Esophagus squamous epithelium (tissue), 5 donors: ENCODE measurements at regions not wholly inside any gene's neighbourhood (a gene's known extent, or its start where the extent isn't known, plus 50 kb on each side); places are given as distances from the start of the nearest gene placed in this dataset.
A peak's percentile ranks its signal among the peaks of the same experiment; 100 is the strongest.
"Not testable (repeated sequence)": the region's sequence is repeated elsewhere in the genome, so short reads cannot be mapped to it uniquely, and the experiment has no call there.

Experiments used
- DNase-seq: peaks from one replicate; lab custom pipeline; 2025; lab: John Stamatoyannopoulos, UW
- H3K27ac ChIP-seq, 4 donors: fragments of 200-600 bp; sonication (generic); one replicate each; pipeline ENCODE4 v1.5.1; 2016 to 2019; ENCODE audit warnings: mild to moderate bottlenecking in 1 of 4
- H3K27me3 ChIP-seq, 4 donors: fragments of 200-600 bp; sonication (generic); 1 replicate in 3 of 4; 2 replicates in 1 of 4; pipeline versions ENCODE4 v1.5.1 to v1.6.0; 2017 to 2021; ENCODE audit warnings: antibody characterized with exemption in 1 of 4
- H3K36me3 ChIP-seq, 3 donors: fragments of 200-600 bp; sonication (generic); one replicate each; pipeline ENCODE4 v1.5.1; 2016 to 2019
- H3K4me1 ChIP-seq, 3 donors: fragments of 200-600 bp; sonication (generic); one replicate each; pipeline ENCODE4 v1.5.1; 2017 to 2019
- H3K4me3 ChIP-seq, 4 donors: fragments of 200-600 bp; sonication (generic); 1 replicate in 3 of 4; 2 replicates in 1 of 4; pipeline ENCODE4 v1.5.1; 2016 to 2019; ENCODE audit warnings: mild to moderate bottlenecking in 2 of 4, moderate library complexity in 1 of 4
- H3K9me3 ChIP-seq, 3 donors: fragments of 200-600 bp; sonication (generic); one replicate each; pipeline ENCODE4 v1.5.1; 2016 to 2019
- POLR2A ChIP-seq, 4 donors: fragments of 450-650 bp; IDR thresholded peaks; one replicate each; pipeline ENCODE4 v1.6.1; 2017; ENCODE audit warnings: antibody characterized with exemption in 4 of 4, mild to moderate bottlenecking in 4 of 4, moderate library complexity in 3 of 4
- WGBS, 2 donors: methylation state at CpG; one replicate each; pipeline ENCODE4 v1.1.5; 2018; 5-methylcytosine and 5-hydroxymethylcytosine counted together
- intact Hi-C: fragments of 100-400 bp; cut with DNase I; formaldehyde crosslinking; loops from one replicate; pipeline ENCODE4 v1.15.0; 2022
- TF ChIP-seq, protein P1 (sequence below), 6 experiments: fragments of 450-650 bp in 4 of 6; fragments of 200-600 bp in 2 of 6; sonication (generic) in 2 of 6; IDR thresholded peaks; one replicate each; pipeline ENCODE4 v1.5.1; 2016 to 2019; ENCODE audit warnings: antibody characterized with exemption in 6 of 6, mild to moderate bottlenecking in 4 of 6, moderate library complexity in 4 of 6
- donor health status: DM: yes; HTN: yes; CAD: no.

DNA sequence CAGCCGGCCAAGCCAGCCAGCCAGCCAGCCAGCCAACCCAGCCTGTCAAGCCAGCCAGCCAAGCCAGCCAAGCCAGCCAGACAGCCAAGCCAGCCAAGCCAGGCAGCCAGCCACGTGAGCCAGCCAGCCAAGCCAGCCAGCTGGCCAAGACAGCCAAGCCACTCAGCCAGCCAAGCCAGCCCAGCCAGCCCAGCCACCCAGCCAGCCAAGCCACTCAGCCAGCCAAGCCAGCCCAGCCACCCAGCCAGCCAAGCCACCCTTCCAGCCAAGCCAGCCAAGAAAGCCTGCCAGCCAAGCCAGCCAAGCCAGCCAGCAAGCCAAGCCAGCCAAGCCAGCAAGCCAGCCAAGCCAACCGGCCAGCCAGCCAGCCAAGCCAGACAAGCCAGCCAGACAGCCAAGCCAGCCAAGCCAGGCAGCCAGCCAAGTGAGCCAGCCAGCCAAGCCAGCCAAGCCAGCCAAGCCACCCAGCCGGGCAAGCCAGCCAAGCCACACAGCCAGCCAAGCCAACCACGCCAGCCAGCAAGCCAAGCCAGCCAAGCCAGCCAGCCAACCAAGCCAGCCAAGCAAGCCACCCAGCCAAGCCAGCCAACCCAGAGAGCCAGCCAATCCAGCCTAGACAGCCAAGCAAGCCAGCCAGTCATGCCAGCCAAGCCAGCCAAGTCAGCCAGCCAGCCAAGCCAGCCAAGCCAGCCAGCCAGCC is 199.5 kb downstream of the GOLGA6L6 start:
- Histone ChIP-seq H3K9me3 (peaks cover 8 to 65% (median 47%) of the 10 kb centered on the region in 3 donors), H3K36me3 (no peaks in the 10 kb centered on the region), H3K4me3 (no peak overlapping the region), H3K4me1 (no peaks in the 10 kb centered on the region), H3K27me3 (no peaks in the 10 kb centered on the region), H3K27ac (no peak overlapping the region)
- peak in 1 of 4 donors; percentile 22 for TF ChIP-seq POLR2A (IDR thresholded peaks at IDR 0.05)
- TF ChIP-seq, protein P1, sequence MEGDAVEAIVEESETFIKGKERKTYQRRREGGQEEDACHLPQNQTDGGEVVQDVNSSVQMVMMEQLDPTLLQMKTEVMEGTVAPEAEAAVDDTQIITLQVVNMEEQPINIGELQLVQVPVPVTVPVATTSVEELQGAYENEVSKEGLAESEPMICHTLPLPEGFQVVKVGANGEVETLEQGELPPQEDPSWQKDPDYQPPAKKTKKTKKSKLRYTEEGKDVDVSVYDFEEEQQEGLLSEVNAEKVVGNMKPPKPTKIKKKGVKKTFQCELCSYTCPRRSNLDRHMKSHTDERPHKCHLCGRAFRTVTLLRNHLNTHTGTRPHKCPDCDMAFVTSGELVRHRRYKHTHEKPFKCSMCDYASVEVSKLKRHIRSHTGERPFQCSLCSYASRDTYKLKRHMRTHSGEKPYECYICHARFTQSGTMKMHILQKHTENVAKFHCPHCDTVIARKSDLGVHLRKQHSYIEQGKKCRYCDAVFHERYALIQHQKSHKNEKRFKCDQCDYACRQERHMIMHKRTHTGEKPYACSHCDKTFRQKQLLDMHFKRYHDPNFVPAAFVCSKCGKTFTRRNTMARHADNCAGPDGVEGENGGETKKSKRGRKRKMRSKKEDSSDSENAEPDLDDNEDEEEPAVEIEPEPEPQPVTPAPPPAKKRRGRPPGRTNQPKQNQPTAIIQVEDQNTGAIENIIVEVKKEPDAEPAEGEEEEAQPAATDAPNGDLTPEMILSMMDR (IDR thresholded peaks at IDR 0.05), result no peak
- no peak for DNase-seq
- WGBS, 2 donors, result 38 to 48% methylated on average over 2 to 3 of the region's 5 CpGs
- intact Hi-C loops, result no loop called here

DNA sequence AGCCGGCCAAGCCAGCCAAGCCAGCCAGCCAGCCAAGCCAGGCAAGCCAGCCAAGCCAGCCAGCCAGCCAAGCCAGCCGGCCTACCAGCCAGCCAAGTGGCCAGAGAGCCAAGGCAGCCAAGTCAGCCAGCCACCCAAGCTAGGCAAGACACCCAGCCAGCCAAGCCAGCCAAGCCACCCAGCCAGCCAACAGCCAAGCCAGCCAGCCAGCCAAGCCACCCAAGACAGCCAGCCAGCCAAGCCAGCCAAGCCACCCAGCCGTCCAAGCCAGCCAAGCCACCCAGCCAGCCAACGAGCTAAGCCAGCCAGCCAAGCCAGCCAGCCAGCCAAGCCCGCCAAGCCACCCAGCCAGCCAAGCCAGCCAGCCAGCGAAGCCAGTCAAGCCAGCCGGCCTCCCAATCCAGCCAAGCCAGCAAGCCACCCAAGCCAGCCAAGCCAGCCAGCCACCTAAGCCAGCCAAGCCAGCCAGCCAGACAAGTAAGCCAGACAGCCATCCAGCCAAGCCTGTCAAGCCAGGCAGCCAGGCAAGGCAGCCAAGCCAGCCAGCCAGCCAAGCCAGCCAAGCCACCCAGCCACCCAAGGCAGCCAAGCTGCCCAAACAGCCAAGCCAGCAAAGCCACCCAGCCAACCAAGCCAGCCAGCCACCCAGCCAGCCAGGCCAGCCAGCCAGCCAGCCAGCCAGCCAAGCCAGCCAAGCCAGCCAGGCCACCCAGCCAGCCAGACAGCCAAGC is 200.5 kb downstream of the GOLGA6L6 start:
- Histone ChIP-seq H3K27me3 (no peaks in the 10 kb centered on the region), H3K4me1 (no peaks in the 10 kb centered on the region), H3K36me3 (no peaks in the 10 kb centered on the region), H3K9me3 (peaks cover 8 to 56% (median 41%) of the 10 kb centered on the region in 3 donors), H3K4me3 (no peak overlapping the region), H3K27ac (no peak overlapping the region)
- 59 to 64% methylated on average over 6 of the region's 7 CpGs for WGBS, 2 donors
- intact Hi-C loops, result no loop called here
- DNase-seq, result no peak
- no peak for TF ChIP-seq POLR2A (IDR thresholded peaks at IDR 0.05)
- TF ChIP-seq, protein P1 (IDR thresholded peaks at IDR 0.05), result no peak

DNA sequence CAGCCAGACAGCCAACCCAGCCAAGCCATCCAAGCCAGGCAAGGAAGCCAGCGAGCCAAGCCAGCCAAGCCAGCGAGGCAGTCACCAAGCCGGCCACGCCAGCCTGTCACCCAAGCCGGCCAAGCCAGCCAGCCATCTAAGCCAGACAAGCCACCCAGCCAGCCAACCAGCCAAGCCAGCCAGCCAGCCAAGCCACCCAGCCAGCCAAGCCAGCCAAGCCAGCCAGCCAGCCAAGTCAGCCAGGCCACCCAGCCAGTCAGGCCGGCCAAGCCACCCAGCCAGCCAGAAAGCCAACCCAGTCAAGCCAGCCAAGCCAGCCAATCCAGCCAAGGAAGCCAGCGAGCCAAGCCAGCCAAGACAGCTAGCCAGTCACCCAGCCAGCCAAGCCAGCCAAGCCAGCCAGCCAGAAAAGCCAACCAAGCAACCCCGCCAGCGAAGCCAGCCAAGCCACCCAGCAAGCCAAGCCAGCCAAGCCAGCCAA is 201.2 kb downstream of the GOLGA6L6 start:
- Histone ChIP-seq H3K27ac (no peak overlapping the region), H3K36me3 (no peaks in the 10 kb centered on the region), H3K9me3 (peaks cover 8 to 49% (median 41%) of the 10 kb centered on the region in 3 donors), H3K27me3 (no peaks in the 10 kb centered on the region), H3K4me3 (no peak overlapping the region), H3K4me1 (no peaks in the 10 kb centered on the region)
- intact Hi-C loops, result no loop called here
- WGBS, 2 donors, result 72 to 83% methylated on average over 8 of the region's 9 CpGs
- TF ChIP-seq, protein P1 (IDR thresholded peaks at IDR 0.05), result no peak
- TF ChIP-seq POLR2A (IDR thresholded peaks at IDR 0.05), result no peak
- DNase-seq, result no peak

DNA sequence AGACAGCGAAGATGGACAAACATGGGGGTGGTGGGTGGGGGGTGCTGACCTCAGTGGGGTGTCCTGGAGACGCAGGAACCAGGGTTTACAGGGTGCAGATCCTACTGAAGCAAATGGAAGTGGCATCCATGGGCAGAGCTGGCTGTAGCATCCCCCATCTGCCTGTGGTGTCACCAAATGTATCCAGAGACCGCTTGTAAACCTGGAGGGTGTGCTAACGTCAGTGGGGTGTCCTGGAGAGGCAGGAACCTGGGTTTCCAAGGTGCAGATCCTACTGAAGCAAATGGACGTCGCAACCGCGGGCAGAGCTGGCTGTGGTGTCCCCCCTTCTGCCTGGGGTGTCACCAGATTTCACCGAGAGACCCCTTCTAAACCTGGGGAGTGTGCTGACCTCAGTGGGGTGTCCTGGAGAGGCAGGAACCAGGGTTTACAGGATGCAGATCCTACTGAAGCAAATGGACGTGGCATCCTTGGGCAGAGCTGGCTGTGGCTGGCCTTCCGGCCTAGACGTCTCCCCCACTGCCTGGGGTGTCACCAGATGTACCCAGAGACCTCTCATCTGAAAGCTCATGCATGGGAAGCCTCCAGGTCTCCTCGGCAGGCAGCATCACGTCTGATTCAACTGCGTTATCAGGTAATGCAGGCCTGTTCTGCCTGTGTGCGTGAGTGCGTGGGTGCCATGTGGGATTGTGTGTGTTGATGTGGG is 202.4 kb downstream of the GOLGA6L6 start:
- peaks cover 8 to 37% (median 33%) of the 10 kb centered on the region in 3 donors for H3K9me3 ChIP-seq
- H3K4me3 ChIP-seq, H3K27ac ChIP-seq, H3K27me3 ChIP-seq, H3K4me1 ChIP-seq, DNase-seq, H3K36me3 ChIP-seq, intact Hi-C loops: not testable (repeated sequence)
- 59 to 61% methylated on average over 12 to 16 of the region's 17 CpGs for WGBS, 2 donors

DNA sequence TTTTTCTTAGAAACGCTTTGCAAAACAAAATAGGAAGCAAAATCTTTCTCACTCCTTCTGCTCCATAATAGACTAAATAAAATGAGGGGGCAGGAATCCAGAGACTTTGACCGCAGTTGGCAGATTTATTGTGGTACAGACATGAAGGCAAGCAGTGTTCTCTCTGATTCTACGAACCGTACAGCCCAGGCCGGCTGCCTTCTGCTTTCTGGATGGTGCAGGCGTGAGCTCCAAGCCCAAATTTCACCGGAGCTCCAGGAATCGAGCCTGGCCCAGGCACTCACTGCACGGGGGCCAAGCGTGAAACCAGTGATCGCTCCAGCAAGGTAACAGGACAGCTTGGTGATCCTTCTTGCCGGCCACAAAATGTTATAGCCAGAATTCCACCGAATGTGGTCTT is 202.9 kb downstream of the GOLGA6L6 start:
- H3K9me3 ChIP-seq, result peaks cover 8 to 32% (median 28%) of the 10 kb centered on the region in 3 donors
- H3K4me3 ChIP-seq, H3K27ac ChIP-seq, intact Hi-C loops, DNase-seq, H3K36me3 ChIP-seq, H3K4me1 ChIP-seq, H3K27me3 ChIP-seq: not testable (repeated sequence)
- WGBS, 2 donors, result 76 to 77% methylated on average over 5 to 11 of the region's 13 CpGs

DNA sequence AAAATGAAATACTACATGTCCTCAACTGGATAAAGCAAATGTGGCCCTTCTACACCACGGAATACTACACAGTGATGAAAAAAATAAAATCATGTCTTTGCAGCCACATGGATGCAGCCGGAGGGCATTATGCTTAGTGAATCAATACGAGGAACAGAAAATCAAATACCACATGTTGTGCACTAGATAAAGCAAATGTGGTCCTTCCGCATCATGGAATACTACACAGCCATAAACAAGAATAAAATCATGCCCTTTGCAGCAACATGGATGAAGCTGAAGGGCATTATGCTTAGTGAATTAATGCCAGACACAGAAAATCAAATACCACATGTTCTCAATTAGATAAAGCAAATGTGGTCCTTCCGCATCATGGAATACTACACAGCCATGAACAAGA is 204.4 kb downstream of the GOLGA6L6 start:
- intact Hi-C loops, H3K4me3 ChIP-seq, DNase-seq, H3K36me3 ChIP-seq, H3K27ac ChIP-seq, H3K4me1 ChIP-seq, H3K27me3 ChIP-seq: not testable (repeated sequence)
- peaks cover 8 to 27% (median 25%) of the 10 kb centered on the region in 3 donors for H3K9me3 ChIP-seq
- 80% methylated on average over 5 of the region's 5 CpGs for whole genome bisulfite sequencing, 2 donors

DNA sequence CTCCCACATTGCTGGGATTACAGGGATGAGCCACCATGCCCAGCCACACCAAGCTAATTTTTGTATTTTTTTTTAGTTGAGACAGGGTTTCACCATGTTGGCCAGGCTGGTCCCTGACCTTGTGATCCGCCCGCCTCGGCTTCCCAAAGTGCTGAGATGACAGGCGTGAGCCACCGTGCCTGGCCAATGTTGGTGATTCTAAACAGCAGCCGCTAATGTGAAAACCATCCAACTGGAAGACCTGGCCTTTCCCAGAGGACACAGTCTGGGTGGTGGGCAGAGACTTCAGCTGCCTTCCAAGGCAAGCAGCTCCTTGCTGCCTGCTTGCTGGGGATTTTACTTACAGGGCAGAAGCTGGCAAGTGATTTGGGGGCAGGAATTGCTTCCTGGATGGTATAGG is 207.1 kb downstream of the GOLGA6L6 start:
- H3K27ac ChIP-seq, H3K4me3 ChIP-seq, H3K4me1 ChIP-seq, intact Hi-C loops, H3K36me3 ChIP-seq, DNase-seq, H3K27me3 ChIP-seq, H3K9me3 ChIP-seq: not testable (repeated sequence)
- no CpG with 5 or more reads among the region's 6 CpGs for WGBS, 2 donors

DNA sequence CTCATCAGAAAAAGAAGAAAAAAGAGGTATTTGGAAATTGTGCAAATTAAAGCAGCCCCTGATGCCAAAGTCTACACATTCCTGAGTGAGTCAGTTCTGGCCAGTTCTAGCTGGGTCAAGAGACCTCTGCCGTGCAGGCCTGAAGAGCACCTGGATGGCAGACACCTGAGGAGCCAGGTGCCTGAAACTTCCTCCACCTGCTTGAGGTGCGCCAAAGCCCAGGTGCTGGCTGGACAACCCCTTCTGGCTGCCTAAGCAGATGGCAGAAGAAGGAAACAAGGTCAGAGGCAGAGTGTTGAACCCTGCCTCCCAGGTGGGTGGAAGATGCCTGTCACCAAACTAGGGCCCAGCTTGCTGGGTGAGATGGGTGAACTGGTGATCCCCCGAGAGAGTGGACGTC is 215.8 kb downstream of the GOLGA6L6 start:
- H3K9me3 ChIP-seq, H3K27ac ChIP-seq, H3K4me1 ChIP-seq, H3K36me3 ChIP-seq, H3K4me3 ChIP-seq, intact Hi-C loops, H3K27me3 ChIP-seq, DNase-seq: not testable (repeated sequence)
- WGBS, 2 donors, result no CpG with 5 or more reads among the region's 4 CpGs

DNA sequence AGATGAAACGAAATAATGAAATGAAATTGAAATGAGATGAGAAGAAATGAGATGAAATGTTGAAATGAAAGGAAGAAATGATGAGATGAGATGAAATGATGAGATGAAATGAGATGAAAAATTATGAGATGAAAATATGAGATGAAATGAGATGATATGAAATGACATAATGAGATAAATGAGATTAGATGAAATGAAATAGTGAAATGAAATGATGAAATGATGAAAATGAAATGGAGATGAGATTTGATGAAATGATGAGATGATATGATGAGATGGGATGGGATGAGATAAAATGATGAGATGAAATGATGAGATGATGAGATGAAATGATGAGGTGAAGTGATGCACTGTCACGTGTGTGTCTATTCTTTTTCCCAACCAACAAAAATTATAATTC is 224.5 kb downstream of the GOLGA6L6 start:
- intact Hi-C loops, H3K36me3 ChIP-seq, H3K27ac ChIP-seq, H3K4me3 ChIP-seq, H3K9me3 ChIP-seq, H3K4me1 ChIP-seq, DNase-seq, H3K27me3 ChIP-seq: not testable (repeated sequence)
- WGBS, 2 donors, result 41 to 43% methylated on average over 2 of the region's 2 CpGs
